WTC11 (cell line): ENCODE measurements at regions not wholly inside any gene's neighbourhood (a gene's known extent, or its start where the extent isn't known, plus 50 kb on each side); places are given as distances from the start of the nearest gene placed in this dataset.

Experiments used
- ATAC-seq: fragments of 200-7000 bp; cut with Tn5 transposase; 2 replicates; pipeline ENCODE4 v1.10.0; 2021; ENCODE audit warnings: mild to moderate bottlenecking, moderate library complexity
- CTCF ChIA-PET: fragments of 300-600 bp; sonication (Branson Sonifier 250); formaldehyde crosslinking; loops from one replicate; lab custom pipeline; 2021; ENCODE audit warnings: antibody characterized with exemption; lab: Charles Lee
- POLR2A ChIA-PET: fragments of 350-600 bp; sonication (Branson Sonifier 250); formaldehyde crosslinking; loops from one replicate; lab custom pipeline; 2021; ENCODE audit warnings: antibody characterized with exemption; lab: Charles Lee
- DNase-seq: peaks from one replicate; pipeline ENCODE4 v3.0.0; 2021; ENCODE audit warnings: low spot score
- H3K27ac Mint-ChIP-seq: 2 replicates; pipeline ENCODE4 v1.8.0; 2021; ENCODE audit warnings: mixed read lengths
- H3K27me3 Mint-ChIP-seq: 2 replicates; pipeline ENCODE4 v1.8.0; 2021; ENCODE audit warnings: low read depth, mild to moderate bottlenecking, moderate library complexity, mixed read lengths
- H3K36me3 Mint-ChIP-seq: 2 replicates; pipeline ENCODE4 v1.8.0; 2021; ENCODE audit warnings: mixed read lengths
- H3K4me1 Mint-ChIP-seq: 2 replicates; pipeline ENCODE4 v1.8.0; 2022; ENCODE audit warnings: mixed read lengths
- H3K4me3 Mint-ChIP-seq: 2 replicates; pipeline ENCODE4 v1.8.0; 2021; ENCODE audit warnings: mild to moderate bottlenecking, moderate library complexity, mixed read lengths
- H3K9me3 Mint-ChIP-seq: 2 replicates; pipeline ENCODE4 v1.8.0; 2021; ENCODE audit warnings: mixed read lengths
- ATF1 ChIP-seq: sonication (generic); formaldehyde crosslinking; IDR thresholded peaks from 2 replicates; pipeline ENCODE4 v1.8.1; 2023; ENCODE audit warnings: mild to moderate bottlenecking, moderate library complexity, missing genetic modification reagents
- ATF3 ChIP-seq: sonication (generic); formaldehyde crosslinking; conservative IDR thresholded peaks from 2 replicates; pipeline ENCODE4 v1.8.1; 2022; ENCODE audit warnings: mild to moderate bottlenecking, missing genetic modification reagents
- ATF6 ChIP-seq: sonication (generic); formaldehyde crosslinking; IDR thresholded peaks from 2 replicates; pipeline ENCODE4 v1.8.1; 2023; ENCODE audit warnings: mild to moderate bottlenecking, missing genetic modification reagents
- CBFB ChIP-seq: sonication (generic); formaldehyde crosslinking; IDR thresholded peaks from 2 replicates; pipeline ENCODE4 v1.8.1; 2022; ENCODE audit warnings: mild to moderate bottlenecking, low read depth, missing genetic modification reagents
- E2F1 ChIP-seq: sonication (generic); formaldehyde crosslinking; IDR thresholded peaks from 2 replicates; pipeline ENCODE4 v1.8.0; 2022; ENCODE audit warnings: mild to moderate bottlenecking, missing genetic modification reagents
- E2F5 ChIP-seq: sonication (generic); formaldehyde crosslinking; IDR thresholded peaks from 2 replicates; pipeline ENCODE4 v1.8.1; 2022; ENCODE audit warnings: mild to moderate bottlenecking, moderate library complexity, missing genetic modification reagents
- FOXJ3 ChIP-seq: sonication (generic); formaldehyde crosslinking; IDR thresholded peaks from 2 replicates; pipeline ENCODE4 v1.9.0; 2021; ENCODE audit warnings: missing genetic modification reagents, mild to moderate bottlenecking, borderline replicate concordance
- FOXK1 ChIP-seq: sonication (generic); formaldehyde crosslinking; IDR thresholded peaks from 2 replicates; pipeline ENCODE4 v1.8.0; 2022; ENCODE audit warnings: mild to moderate bottlenecking, moderate library complexity, missing genetic modification reagents
- IRF1 ChIP-seq: sonication (generic); formaldehyde crosslinking; IDR thresholded peaks from 2 replicates; pipeline ENCODE4 v1.8.0; 2023; ENCODE audit warnings: missing genetic modification reagents
- IRF2 ChIP-seq: sonication (generic); formaldehyde crosslinking; IDR thresholded peaks from 2 replicates; pipeline ENCODE4 v1.8.0; 2022; ENCODE audit warnings: low read depth, missing genetic modification reagents, borderline replicate concordance
- OVOL2 ChIP-seq: fragments of 250-450 bp; sonication (Bioruptor Pico); IDR thresholded peaks from 2 replicates; pipeline ENCODE4 v1.9.0; 2021; ENCODE audit warnings: mild to moderate bottlenecking, borderline replicate concordance
- PREB ChIP-seq: sonication (generic); formaldehyde crosslinking; IDR thresholded peaks from 2 replicates; pipeline ENCODE4 v1.8.1; 2022; ENCODE audit warnings: mild to moderate bottlenecking, missing genetic modification reagents, moderate library complexity, borderline replicate concordance
- RORB ChIP-seq: fragments of 250-450 bp; sonication (Bioruptor Pico); IDR thresholded peaks from 2 replicates; pipeline ENCODE4 v1.9.0; 2021; ENCODE audit warnings: mild to moderate bottlenecking
- TEAD1 ChIP-seq: sonication (generic); formaldehyde crosslinking; IDR thresholded peaks from 2 replicates; pipeline ENCODE4 v1.8.0; 2022; ENCODE audit warnings: mild to moderate bottlenecking, missing genetic modification reagents
- USF1 ChIP-seq: sonication (generic); formaldehyde crosslinking; IDR thresholded peaks from 2 replicates; pipeline ENCODE4 v1.8.0; 2022; ENCODE audit warnings: mild to moderate bottlenecking, missing genetic modification reagents
- ZNF425 ChIP-seq: fragments of 250-450 bp; sonication (Bioruptor Pico); conservative IDR thresholded peaks from 2 replicates; pipeline ENCODE4 v1.9.0; 2021; ENCODE audit warnings: mild to moderate bottlenecking

GRCh38 chr6:4371207-4371921, 236.0 kb upstream of the ECI2 start:
- CTCF ChIA-PET, result no interaction called here
- POLR2A ChIA-PET, result interaction anchor here (0.5 kb wide), 1 partner anchor 25 kb away, joined by 3 read pairs; no protein-coding TSS in a partner anchor
- no peak for ATAC-seq
- DNase-seq, result no peak
- TF ChIP-seq IRF1 (CRISPR knock-in tag), result no peak
- no peak for TF ChIP-seq ATF6 (CRISPR knock-in tag)
- no peak for TF ChIP-seq E2F5
- TF ChIP-seq ATF1 (CRISPR knock-in tag), result no peak
- no peak for TF ChIP-seq E2F1 (CRISPR knock-in tag)
- TF ChIP-seq RORB (CRISPR knock-in tag), result no peak
- TF ChIP-seq IRF2 (CRISPR knock-in tag), result no peak
- no peak for TF ChIP-seq FOXJ3
- TF ChIP-seq ATF3 (CRISPR knock-in tag), result no peak
- TF ChIP-seq CBFB (CRISPR knock-in tag), result no peak
- no peak for TF ChIP-seq FOXK1 (CRISPR knock-in tag)
- TF ChIP-seq PREB (CRISPR knock-in tag), result no peak
- no peak for TF ChIP-seq ZNF425 (CRISPR knock-in tag)
- TF ChIP-seq USF1 (CRISPR knock-in tag), result no peak
- no peak for TF ChIP-seq TEAD1 (CRISPR knock-in tag)
- TF ChIP-seq OVOL2 (CRISPR knock-in tag), result no peak
- no peak overlapping the region for H3K27ac Mint-ChIP-seq
- peaks cover 11% of the 10 kb centered on the region; the same call in 1 of the 2 replicates for H3K9me3 Mint-ChIP-seq
- no peaks in the 10 kb centered on the region for H3K4me1 Mint-ChIP-seq
- peaks cover 6% of the 10 kb centered on the region for H3K27me3 Mint-ChIP-seq
- no peak overlapping the region for H3K4me3 Mint-ChIP-seq
- H3K36me3 Mint-ChIP-seq, result no peaks in the 10 kb centered on the region
